MCF 10A (cell line): ENCODE measurements at regions not wholly inside any gene's neighbourhood (a gene's known extent, or its start where the extent isn't known, plus 50 kb on each side); places are given as distances from the start of the nearest gene placed in this dataset.

Experiments
- BruUV-seq: library from RNA; stranded (reverse); fragments of 400-500 nt; replicated peaks from 2 replicates; lab custom pipeline; 2021; lab: Mats Ljungman, UMichigan
- CTCF ChIA-PET: fragments of 300-600 bp; sonication (Branson Sonifier 250); formaldehyde crosslinking; extraction: SDS; loops from one replicate; lab custom pipeline; 2021; ENCODE audit warnings: antibody characterized with exemption, inconsistent platforms; lab: Yijun Ruan, JAX
- POLR2A ChIA-PET: fragments of 300-600, 350-650 bp; sonication (Branson Sonifier 250); formaldehyde crosslinking; extraction: SDS; loops from one replicate; lab custom pipeline; 2020; ENCODE audit warnings: antibody characterized with exemption, inconsistent platforms; lab: Yijun Ruan, JAX
- DNase-seq: peaks from one replicate; pipeline ENCODE4 v3.0.0-alpha.2; 2018; ENCODE audit not compliant: unreplicated experiment
- H3K27ac Mint-ChIP-seq: one replicate; pipeline ENCODE4 v1.8.0; 2022; ENCODE audit warnings: mild to moderate bottlenecking, low read depth, mixed read lengths; ENCODE audit not compliant: unreplicated experiment
- H3K27me3 Mint-ChIP-seq: one replicate; pipeline ENCODE4 v1.8.0; 2022; ENCODE audit warnings: mixed read lengths; ENCODE audit not compliant: insufficient read depth, unreplicated experiment
- H3K36me3 Mint-ChIP-seq: one replicate; pipeline ENCODE4 v1.8.0; 2022; ENCODE audit warnings: mild to moderate bottlenecking, moderate library complexity, mixed read lengths; ENCODE audit not compliant: insufficient read depth, unreplicated experiment
- H3K4me1 Mint-ChIP-seq: one replicate; pipeline ENCODE4 v1.8.0; 2022; ENCODE audit warnings: mixed read lengths; ENCODE audit not compliant: insufficient read depth, unreplicated experiment
- H3K4me3 Mint-ChIP-seq: one replicate; pipeline ENCODE4 v1.8.0; 2022; ENCODE audit warnings: mild to moderate bottlenecking, moderate library complexity, mixed read lengths; ENCODE audit not compliant: unreplicated experiment
- H3K9me3 Mint-ChIP-seq: one replicate; pipeline ENCODE4 v1.8.0; 2022; ENCODE audit warnings: mixed read lengths; ENCODE audit not compliant: unreplicated experiment
- intact Hi-C: fragments of 100-400 bp; cut with micrococcal nuclease; formaldehyde crosslinking; loops from 2 replicates; pipeline ENCODE4 v1.14.1; 2022
- TF ChIP-seq, protein P1 (sequence below): fragments of 200-600 bp; IDR thresholded peaks from one replicate; pipeline ENCODE4 v1.8.0; 2022; ENCODE audit warnings: antibody characterized with exemption, mild to moderate bottlenecking; ENCODE audit not compliant: unreplicated experiment

DNA sequence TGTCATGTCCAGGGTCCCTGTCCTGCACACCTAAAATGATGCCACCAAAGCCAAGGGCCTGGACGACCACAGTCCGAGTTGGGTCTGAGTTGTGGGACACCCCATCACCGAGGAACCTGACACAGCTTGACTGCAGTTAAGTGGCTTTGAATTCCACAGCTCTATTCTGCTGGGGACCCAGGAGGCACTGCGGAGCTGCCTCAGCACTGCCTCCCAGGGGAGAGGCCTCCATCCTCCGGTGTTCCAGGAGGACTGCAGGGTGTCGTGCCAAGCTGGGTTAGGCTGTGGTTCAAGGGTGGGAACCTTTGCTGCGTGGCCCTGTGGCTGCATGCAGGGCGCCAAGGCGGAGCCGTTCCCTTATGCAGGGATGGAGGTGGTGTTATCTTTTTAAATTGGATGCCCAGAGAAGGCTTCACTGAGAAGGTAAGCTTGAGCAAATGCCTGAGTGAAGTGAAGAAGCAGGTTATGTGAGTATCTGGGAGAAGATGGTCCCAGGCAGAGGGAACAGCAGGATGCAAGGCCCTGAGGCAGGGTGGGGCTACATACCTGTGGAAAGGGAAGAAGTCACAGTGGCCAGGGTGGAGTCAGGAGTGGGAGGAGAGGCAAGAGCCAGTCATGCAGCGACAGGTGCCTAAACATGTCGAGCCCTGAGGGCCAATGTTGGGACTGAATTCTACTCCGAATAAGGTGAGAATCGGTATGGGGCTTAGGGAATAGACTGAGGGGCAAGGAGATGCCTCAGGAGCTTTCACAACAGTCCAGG, 144.8 kb downstream of the TPRA1 start:
- CTCF ChIA-PET, result interaction anchor here (0.6 kb wide), 3 partner anchors 9 to 443 kb away, joined by 3 read pairs; no protein-coding TSS in a partner anchor
- no peaks in the 10 kb centered on the region for H3K36me3 Mint-ChIP-seq
- TF ChIP-seq, protein P1, sequence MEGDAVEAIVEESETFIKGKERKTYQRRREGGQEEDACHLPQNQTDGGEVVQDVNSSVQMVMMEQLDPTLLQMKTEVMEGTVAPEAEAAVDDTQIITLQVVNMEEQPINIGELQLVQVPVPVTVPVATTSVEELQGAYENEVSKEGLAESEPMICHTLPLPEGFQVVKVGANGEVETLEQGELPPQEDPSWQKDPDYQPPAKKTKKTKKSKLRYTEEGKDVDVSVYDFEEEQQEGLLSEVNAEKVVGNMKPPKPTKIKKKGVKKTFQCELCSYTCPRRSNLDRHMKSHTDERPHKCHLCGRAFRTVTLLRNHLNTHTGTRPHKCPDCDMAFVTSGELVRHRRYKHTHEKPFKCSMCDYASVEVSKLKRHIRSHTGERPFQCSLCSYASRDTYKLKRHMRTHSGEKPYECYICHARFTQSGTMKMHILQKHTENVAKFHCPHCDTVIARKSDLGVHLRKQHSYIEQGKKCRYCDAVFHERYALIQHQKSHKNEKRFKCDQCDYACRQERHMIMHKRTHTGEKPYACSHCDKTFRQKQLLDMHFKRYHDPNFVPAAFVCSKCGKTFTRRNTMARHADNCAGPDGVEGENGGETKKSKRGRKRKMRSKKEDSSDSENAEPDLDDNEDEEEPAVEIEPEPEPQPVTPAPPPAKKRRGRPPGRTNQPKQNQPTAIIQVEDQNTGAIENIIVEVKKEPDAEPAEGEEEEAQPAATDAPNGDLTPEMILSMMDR, result no peak

GRCh38 chr3:127444761-127445160, 145.8 kb downstream of the TPRA1 start:
- Mint-ChIP-seq H3K4me3 (no peak overlapping the region), H3K27me3 (no peaks in the 10 kb centered on the region), H3K4me1 (peaks cover 7% of the 10 kb centered on the region), H3K36me3 (no peaks in the 10 kb centered on the region), H3K9me3 (no peaks in the 10 kb centered on the region), H3K27ac (no peak overlapping the region)
- no TSS peak for BruUV-seq
- CTCF ChIA-PET, result no interaction called here
- POLR2A ChIA-PET, result no interaction called here
- intact Hi-C loops, result no loop called here
- TF ChIP-seq, protein P1, result no peak
- DNase-seq, result no peak

More for the DNA sequence above, 144.8 kb downstream of the TPRA1 start:
- POLR2A ChIA-PET, result no interaction called here
- Mint-ChIP-seq H3K27me3 (no peaks in the 10 kb centered on the region), H3K4me1 (peaks cover 7% of the 10 kb centered on the region), H3K9me3 (no peaks in the 10 kb centered on the region), H3K27ac (no peak overlapping the region), H3K4me3 (no peak overlapping the region)
- no TSS peak for BruUV-seq
- DNase-seq, result no peak
- intact Hi-C loops, result no loop called here

GRCh38 chr3:127443581-127444375, 146.8 kb downstream of the TPRA1 start:
- no TSS peak for BruUV-seq
- H3K36me3 Mint-ChIP-seq, result no peaks in the 10 kb centered on the region
- H3K27me3 Mint-ChIP-seq, result no peaks in the 10 kb centered on the region
- no peak overlapping the region for H3K27ac Mint-ChIP-seq
- ChIA-PET CTCF (interaction anchor here (0.6 to 1.1 kb wide), 7 partner anchors 9 to 925 kb away, joined by 3 to 4 read pairs (median 3); no protein-coding TSS in a partner anchor), POLR2A (no interaction called here)
- no peak overlapping the region for H3K4me3 Mint-ChIP-seq
- TF ChIP-seq, protein P1, result no peak
- no peak for DNase-seq
- H3K9me3 Mint-ChIP-seq, result no peaks in the 10 kb centered on the region
- intact Hi-C loops, result no loop called here
- H3K4me1 Mint-ChIP-seq, result peaks cover 7% of the 10 kb centered on the region

- CTCF ChIA-PET, result interaction anchor here (0.6 to 1.3 kb wide), 5 partner anchors 13 to 763 kb away, joined by 3 to 4 read pairs (median 3); no protein-coding TSS in a partner anchor
- H3K9me3 Mint-ChIP-seq, result no peaks in the 10 kb centered on the region
- intact Hi-C loops, result no loop called here
Observed at GRCh38 chr3:127442506-127442905, 148.0 kb downstream of the TPRA1 start.

More at GRCh38 chr3:127442506-127442905, 148.0 kb downstream of the TPRA1 start:
- POLR2A ChIA-PET, result interaction anchor here (0.6 kb wide), 1 partner anchor 598 kb away, joined by 3 read pairs; no protein-coding TSS in a partner anchor
- no peak overlapping the region for H3K4me3 Mint-ChIP-seq
- H3K27me3 Mint-ChIP-seq, result peaks cover 8% of the 10 kb centered on the region
- TF ChIP-seq, protein P1, result no peak
- H3K27ac Mint-ChIP-seq, result no peak overlapping the region
- no peaks in the 10 kb centered on the region for H3K36me3 Mint-ChIP-seq
- no peak for DNase-seq
- BruUV-seq, result no TSS peak
- H3K4me1 Mint-ChIP-seq, result no peaks in the 10 kb centered on the region
